ELR (cell line): ENCODE measurements at regions not wholly inside any gene's neighbourhood (a gene's known extent, or its start where the extent isn't known, plus 50 kb on each side); places are given as distances from the start of the nearest gene placed in this dataset.

Experiments
- DNase-seq: peaks from one replicate; pipeline ENCODE4 v3.0.0-alpha.2; 2015; ENCODE audit warnings: low read depth

GRCh38 chr6:167494698-167495435 lies 170.0 kb downstream of the TTLL2 start:
- no peak for DNase-seq

GRCh38 chr6:167495506-167496401 lies 170.9 kb downstream of the TTLL2 start:
- no peak for DNase-seq

GRCh38 chr6:167496707-167497106 lies 171.8 kb downstream of the TTLL2 start:
- no peak for DNase-seq

GRCh38 chr6:167497428-167498056 lies 172.7 kb downstream of the TTLL2 start:
- DNase-seq: no peak

GRCh38 chr6:167499161-167499660 lies 174.3 kb downstream of the TTLL2 start:
- DNase-seq: no peak

GRCh38 chr6:167500961-167501360 lies 176.1 kb downstream of the TTLL2 start:
- no peak for DNase-seq

GRCh38 chr6:167501831-167502385 lies 177.0 kb downstream of the TTLL2 start:
- no peak for DNase-seq

GRCh38 chr6:167502471-167502870 lies 177.6 kb downstream of the TTLL2 start:
- DNase-seq: no peak

GRCh38 chr6:167504385-167504961 lies 179.6 kb downstream of the TTLL2 start:
- no peak for DNase-seq

- no peak for DNase-seq
Observed at GRCh38 chr6:167505199-167505598, 180.3 kb downstream of the TTLL2 start.

GRCh38 chr6:167505782-167506181 lies 180.9 kb downstream of the TTLL2 start:
- no peak for DNase-seq

GRCh38 chr6:167506443-167507301 lies 181.8 kb downstream of the TTLL2 start:
- no peak for DNase-seq

GRCh38 chr6:167507376-167507945 lies 182.6 kb downstream of the TTLL2 start:
- no peak for DNase-seq

GRCh38 chr6:167508919-167509852 lies 184.3 kb downstream of the TTLL2 start:
- no peak for DNase-seq

GRCh38 chr6:167509853-167510220 lies 185.0 kb downstream of the TTLL2 start:
- DNase-seq: no peak

- DNase-seq: no peak
Observed at GRCh38 chr6:167510648-167511047, 185.8 kb downstream of the TTLL2 start.

GRCh38 chr6:167512696-167513375 lies 187.9 kb downstream of the TTLL2 start:
- DNase-seq: no peak

- no peak for DNase-seq
Observed at GRCh38 chr6:167513778-167514177, 188.9 kb downstream of the TTLL2 start.

- DNase-seq: no peak
Observed at GRCh38 chr6:167514524-167514923, 189.6 kb downstream of the TTLL2 start.
